ENCODE measurements at regions not wholly inside any gene's neighbourhood (a gene's known extent, or its start where the extent isn't known, plus 50 kb on each side); places are given as distances from the start of the nearest gene placed in this dataset.

GRCh38 chr17:71600137-71600789 lies 520.6 kb upstream of the SOX9 start:
- Histone ChIP-seq H3K27ac (ENCODE audit: control insufficient read depth, insufficient read depth, low read length) (no peak overlapping the region), H3K27me3 (ENCODE audit: control insufficient read depth, extremely low read depth, insufficient read depth, low read length) (no peaks in the 10 kb centered on the region), H3K4me1 (ENCODE audit: control insufficient read depth, extremely low read depth, insufficient read depth, low read length) (no peaks in the 10 kb centered on the region), H3K9me3 (ENCODE audit: control insufficient read depth, low read depth, low read length) (no peaks in the 10 kb centered on the region), H3K9ac (ENCODE audit: control insufficient read depth, extremely low read depth, insufficient read depth, low read length) (no peak overlapping the region), H3K4me2 (ENCODE audit: control insufficient read depth, extremely low read depth, insufficient read depth, low read depth, low read length) (no peak overlapping the region), H2AFZ (ENCODE audit: control insufficient read depth, low read length) (no peak overlapping the region), H3K36me3 (ENCODE audit: control insufficient read depth in 2 of 2, extremely low read depth in 1 of 2, insufficient read depth in 2 of 2, low read length in 2 of 2) (no peaks in the 10 kb centered on the region), H3K9me1 (ENCODE audit: control insufficient read depth, extremely low read depth, insufficient read depth, low read length) (no peaks in the 10 kb centered on the region), H3K79me2 (ENCODE audit: control insufficient read depth, insufficient read depth, low read length) (no peaks in the 10 kb centered on the region), H3K4me3 (ENCODE audit: control insufficient read depth in 2 of 3, extremely low read depth in 1 of 3, insufficient read depth in 2 of 3, low read depth in 1 of 3, low read length in 3 of 3) (no peak overlapping the region), H4K20me1 (ENCODE audit: control insufficient read depth, extremely low read depth, insufficient read depth, low read length) (no peaks in the 10 kb centered on the region)
- TF ChIP-seq, protein P1, sequence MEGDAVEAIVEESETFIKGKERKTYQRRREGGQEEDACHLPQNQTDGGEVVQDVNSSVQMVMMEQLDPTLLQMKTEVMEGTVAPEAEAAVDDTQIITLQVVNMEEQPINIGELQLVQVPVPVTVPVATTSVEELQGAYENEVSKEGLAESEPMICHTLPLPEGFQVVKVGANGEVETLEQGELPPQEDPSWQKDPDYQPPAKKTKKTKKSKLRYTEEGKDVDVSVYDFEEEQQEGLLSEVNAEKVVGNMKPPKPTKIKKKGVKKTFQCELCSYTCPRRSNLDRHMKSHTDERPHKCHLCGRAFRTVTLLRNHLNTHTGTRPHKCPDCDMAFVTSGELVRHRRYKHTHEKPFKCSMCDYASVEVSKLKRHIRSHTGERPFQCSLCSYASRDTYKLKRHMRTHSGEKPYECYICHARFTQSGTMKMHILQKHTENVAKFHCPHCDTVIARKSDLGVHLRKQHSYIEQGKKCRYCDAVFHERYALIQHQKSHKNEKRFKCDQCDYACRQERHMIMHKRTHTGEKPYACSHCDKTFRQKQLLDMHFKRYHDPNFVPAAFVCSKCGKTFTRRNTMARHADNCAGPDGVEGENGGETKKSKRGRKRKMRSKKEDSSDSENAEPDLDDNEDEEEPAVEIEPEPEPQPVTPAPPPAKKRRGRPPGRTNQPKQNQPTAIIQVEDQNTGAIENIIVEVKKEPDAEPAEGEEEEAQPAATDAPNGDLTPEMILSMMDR (optimal IDR thresholded peaks at IDR 0.05 in 1 of 3, IDR thresholded peaks at IDR 0.05 in 1 of 3, conservative IDR thresholded peaks at IDR 0.05 in 1 of 3; ENCODE audit: extremely low read depth in 1 of 3, insufficient read depth in 2 of 3, low read length in 3 of 3), result no peak
- no peak for TF ChIP-seq EZH2 (IDR thresholded peaks at IDR 0.05; ENCODE audit: low read length)
- no peak for FAIRE-seq
- dilution Hi-C loops (cut with MboI; ENCODE audit: extremely low pct_ligation_motif_present, low sequenced_read_pairs), result no loop called here
- no peak for DNase-seq (ENCODE audit: low read depth, low spot score)

DNA sequence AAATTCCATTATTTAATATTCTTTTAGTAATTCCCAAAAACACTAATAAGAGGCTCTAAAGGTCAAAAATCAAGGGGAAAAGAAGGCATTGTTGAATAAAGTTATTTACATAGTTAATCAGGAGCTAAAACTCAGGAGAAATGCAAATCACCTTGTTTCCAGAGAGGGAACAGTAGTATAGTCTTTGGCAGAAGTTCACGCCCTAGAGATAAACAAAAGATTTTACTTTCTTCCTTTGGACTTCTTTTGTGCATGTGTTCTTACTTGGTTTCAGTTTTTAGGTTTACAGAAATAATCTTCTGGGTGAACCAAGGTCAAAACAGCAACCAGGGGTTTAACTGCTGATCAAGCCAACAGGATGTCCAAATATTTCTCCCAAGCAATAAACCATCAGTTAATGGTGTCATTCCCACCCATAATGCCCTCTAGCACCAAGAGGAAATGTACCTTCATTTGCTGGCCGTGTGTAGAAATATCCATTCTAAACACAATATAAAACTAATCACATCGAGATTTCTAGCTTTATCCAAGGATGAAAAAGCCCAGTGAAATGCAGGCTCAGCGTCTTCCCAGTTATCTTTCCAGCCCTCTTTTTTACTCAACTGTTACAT lies 518.8 kb upstream of the SOX9 start:
- Histone ChIP-seq H3K27ac (ENCODE audit: control insufficient read depth, insufficient read depth, low read length) (no peak overlapping the region), H3K4me3 (ENCODE audit: control insufficient read depth in 2 of 3, extremely low read depth in 1 of 3, insufficient read depth in 2 of 3, low read depth in 1 of 3, low read length in 3 of 3) (no peak overlapping the region), H3K9ac (ENCODE audit: control insufficient read depth, extremely low read depth, insufficient read depth, low read length) (no peak overlapping the region), H3K9me3 (ENCODE audit: control insufficient read depth, low read depth, low read length) (no peaks in the 10 kb centered on the region), H3K4me1 (ENCODE audit: control insufficient read depth, extremely low read depth, insufficient read depth, low read length) (no peaks in the 10 kb centered on the region), H3K4me2 (ENCODE audit: control insufficient read depth, extremely low read depth, insufficient read depth, low read depth, low read length) (no peak overlapping the region), H3K9me1 (ENCODE audit: control insufficient read depth, extremely low read depth, insufficient read depth, low read length) (no peaks in the 10 kb centered on the region), H3K79me2 (ENCODE audit: control insufficient read depth, insufficient read depth, low read length) (no peaks in the 10 kb centered on the region), H3K27me3 (ENCODE audit: control insufficient read depth, extremely low read depth, insufficient read depth, low read length) (no peaks in the 10 kb centered on the region), H2AFZ (ENCODE audit: control insufficient read depth, low read length) (peak overlapping the region; percentile 38), H3K36me3 (ENCODE audit: control insufficient read depth in 2 of 2, extremely low read depth in 1 of 2, insufficient read depth in 2 of 2, low read length in 2 of 2) (no peaks in the 10 kb centered on the region), H4K20me1 (ENCODE audit: control insufficient read depth, extremely low read depth, insufficient read depth, low read length) (no peaks in the 10 kb centered on the region)
- DNase-seq (ENCODE audit: low read depth, low spot score) (no peak), FAIRE-seq (peak; percentile 9)
- TF ChIP-seq, protein P1 (optimal IDR thresholded peaks at IDR 0.05 in 1 of 3, IDR thresholded peaks at IDR 0.05 in 1 of 3, conservative IDR thresholded peaks at IDR 0.05 in 1 of 3; ENCODE audit: extremely low read depth in 1 of 3, insufficient read depth in 2 of 3, low read length in 3 of 3), result no peak
- no peak for TF ChIP-seq EZH2 (IDR thresholded peaks at IDR 0.05; ENCODE audit: low read length)
- dilution Hi-C loops (cut with MboI; ENCODE audit: extremely low pct_ligation_motif_present, low sequenced_read_pairs), result no loop called here

All from keratinocyte (primary cell).